CD4-positive, alpha-beta T cell (primary cell): ENCODE measurements at regions not wholly inside any gene's neighbourhood (a gene's known extent, or its start where the extent isn't known, plus 50 kb on each side); places are given as distances from the start of the nearest gene placed in this dataset.
A peak's percentile ranks its signal among the peaks of the same experiment; 100 is the strongest.
"Not testable (repeated sequence)": the region's sequence is repeated elsewhere in the genome, so short reads cannot be mapped to it uniquely, and the experiment has no call there.

Experiments
- ATAC-seq: fragments of 200-7000 bp; cut with Tn5 transposase; one replicate; pipeline ENCODE4 v1.10.0; 2022; ENCODE audit warnings: mild to moderate bottlenecking; ENCODE audit not compliant: poor library complexity
- CTCF ChIA-PET: fragments of 350-600 bp; sonication (Branson Sonifier 250); formaldehyde crosslinking; loops from one replicate; lab custom pipeline; 2021; ENCODE audit warnings: antibody characterized with exemption, inconsistent platforms; lab: Charles Lee
- POLR2A ChIA-PET: fragments of 350-600 bp; sonication (Branson Sonifier 250); formaldehyde crosslinking; loops from one replicate; lab custom pipeline; 2021; ENCODE audit warnings: antibody characterized with exemption, inconsistent platforms; lab: Charles Lee
- DNase-seq, 14 experiments: peaks; one replicate each; pipeline ENCODE4 v3.0.0-alpha.2; 2013 to 2020; ENCODE audit warnings: mixed read lengths in 2 of 14
- H3K27ac ChIP-seq, 2 donors: one replicate each; pipeline versions ENCODE4 v1.5.1 to v1.7.0; 2013; ENCODE audit warnings: low read length in 2 of 2, low read depth in 1 of 2, mild to moderate bottlenecking in 1 of 2
- H3K27me3 ChIP-seq, 2 experiments: 1 replicate in 1 of 2; 2 replicates in 1 of 2; pipeline versions ENCODE4 v1.6.1 to v1.7.0; 2013; ENCODE audit warnings: low read length in 2 of 2, control low read depth in 1 of 2, mild to moderate bottlenecking in 1 of 2, moderate library complexity in 1 of 2; ENCODE audit not compliant: insufficient read depth in 2 of 2, control insufficient read depth in 1 of 2
- H3K36me3 ChIP-seq: one replicate; pipeline ENCODE4 v1.6.1; 2013; ENCODE audit warnings: low read length, control low read depth; ENCODE audit not compliant: insufficient read depth
- H3K4me1 ChIP-seq: one replicate; pipeline ENCODE4 v1.6.1; 2013; ENCODE audit warnings: low read length, control low read depth; ENCODE audit not compliant: insufficient read depth
- H3K4me3 ChIP-seq: one replicate; pipeline ENCODE4 v1.5.1; 2013; ENCODE audit warnings: mild to moderate bottlenecking, low read length, moderate library complexity
- H3K9me3 ChIP-seq, 2 experiments: 1 replicate in 1 of 2; 2 replicates in 1 of 2; pipeline versions ENCODE4 v1.6.1 to v1.7.0; 2013; ENCODE audit warnings: low read length in 2 of 2, mild to moderate bottlenecking in 2 of 2, control low read depth in 1 of 2, moderate library complexity in 1 of 2; ENCODE audit not compliant: control insufficient read depth in 1 of 2, insufficient read depth in 1 of 2
- H3K27ac Mint-ChIP-seq: one replicate; pipeline ENCODE4 v1.8.0; 2020; ENCODE audit warnings: mixed read lengths
- H3K27me3 Mint-ChIP-seq: one replicate; pipeline ENCODE4 v1.8.0; 2021; ENCODE audit warnings: mixed read lengths
- H3K36me3 Mint-ChIP-seq: one replicate; pipeline ENCODE4 v1.8.0; 2021; ENCODE audit warnings: low read depth, mixed read lengths
- H3K4me1 Mint-ChIP-seq: one replicate; pipeline ENCODE4 v1.8.0; 2021; ENCODE audit warnings: low read depth, mixed read lengths
- H3K4me3 Mint-ChIP-seq: one replicate; pipeline ENCODE4 v1.8.0; 2020; ENCODE audit warnings: mild to moderate bottlenecking, mixed read lengths
- H3K9me3 Mint-ChIP-seq: one replicate; pipeline ENCODE4 v1.8.0; 2020; ENCODE audit warnings: mixed read lengths
- intact Hi-C, 2 experiments: fragments of 100-400 bp; cut with DNase I in 1 of 2; cut with micrococcal nuclease in 1 of 2; formaldehyde crosslinking; loops; one replicate each; pipeline versions ENCODE4 v1.15.1 to v1.9.0; 2023 to 2025; cut with DNase I, micrococcal nuclease
- TF ChIP-seq, protein P1 (sequence below): fragments of 200-600 bp; IDR thresholded peaks from one replicate; pipeline ENCODE4 v1.8.0; 2022; ENCODE audit warnings: antibody characterized with exemption, mild to moderate bottlenecking

- CTCF ChIA-PET = no interaction called here
- no peak for ATAC-seq
- no peak overlapping the region for H3K4me3 Mint-ChIP-seq
Measured at GRCh38 chrX:8043121-8043520, 115.9 kb upstream of the PNPLA4 start.

GRCh38 chrX:8042304-8042703 lies 115.1 kb upstream of the PNPLA4 start:
- intact Hi-C loops = no loop called here
- ChIA-PET CTCF (no interaction called here), POLR2A (no interaction called here)
- Mint-ChIP-seq H3K36me3 (no peaks in the 10 kb centered on the region), H3K4me3 (no peak overlapping the region), H3K27me3 (no peaks in the 10 kb centered on the region), H3K9me3 (no peaks in the 10 kb centered on the region), H3K27ac (no peak overlapping the region), H3K4me1 (peaks cover 13% of the 10 kb centered on the region)
- no peaks in the 10 kb centered on the region for H3K27me3 ChIP-seq
- DNase-seq (no peak), ATAC-seq (no peak)
- H3K4me3 ChIP-seq = no peak overlapping the region
- H3K9me3 ChIP-seq = no peaks in the 10 kb centered on the region
- TF ChIP-seq, protein P1, sequence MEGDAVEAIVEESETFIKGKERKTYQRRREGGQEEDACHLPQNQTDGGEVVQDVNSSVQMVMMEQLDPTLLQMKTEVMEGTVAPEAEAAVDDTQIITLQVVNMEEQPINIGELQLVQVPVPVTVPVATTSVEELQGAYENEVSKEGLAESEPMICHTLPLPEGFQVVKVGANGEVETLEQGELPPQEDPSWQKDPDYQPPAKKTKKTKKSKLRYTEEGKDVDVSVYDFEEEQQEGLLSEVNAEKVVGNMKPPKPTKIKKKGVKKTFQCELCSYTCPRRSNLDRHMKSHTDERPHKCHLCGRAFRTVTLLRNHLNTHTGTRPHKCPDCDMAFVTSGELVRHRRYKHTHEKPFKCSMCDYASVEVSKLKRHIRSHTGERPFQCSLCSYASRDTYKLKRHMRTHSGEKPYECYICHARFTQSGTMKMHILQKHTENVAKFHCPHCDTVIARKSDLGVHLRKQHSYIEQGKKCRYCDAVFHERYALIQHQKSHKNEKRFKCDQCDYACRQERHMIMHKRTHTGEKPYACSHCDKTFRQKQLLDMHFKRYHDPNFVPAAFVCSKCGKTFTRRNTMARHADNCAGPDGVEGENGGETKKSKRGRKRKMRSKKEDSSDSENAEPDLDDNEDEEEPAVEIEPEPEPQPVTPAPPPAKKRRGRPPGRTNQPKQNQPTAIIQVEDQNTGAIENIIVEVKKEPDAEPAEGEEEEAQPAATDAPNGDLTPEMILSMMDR = no peak
- no peak overlapping the region for H3K27ac ChIP-seq
- H3K4me1 ChIP-seq = peaks cover 4% of the 10 kb centered on the region
- H3K36me3 ChIP-seq = no peaks in the 10 kb centered on the region

More at GRCh38 chrX:8043121-8043520, 115.9 kb upstream of the PNPLA4 start:
- no peak overlapping the region for H3K27ac ChIP-seq
- H3K27me3 ChIP-seq = no peaks in the 10 kb centered on the region
- DNase-seq = no peak
- TF ChIP-seq, protein P1 = no peak
- H3K4me1 ChIP-seq = peaks cover 2% of the 10 kb centered on the region
- H3K9me3 ChIP-seq = no peaks in the 10 kb centered on the region
- H3K9me3 Mint-ChIP-seq = no peaks in the 10 kb centered on the region
- no peak overlapping the region for H3K4me3 ChIP-seq
- H3K27me3 Mint-ChIP-seq = no peaks in the 10 kb centered on the region
- intact Hi-C loops = no loop called here
- no peaks in the 10 kb centered on the region for H3K36me3 Mint-ChIP-seq
- H3K4me1 Mint-ChIP-seq = peaks cover 7% of the 10 kb centered on the region
- POLR2A ChIA-PET = no interaction called here
- H3K27ac Mint-ChIP-seq = no peak overlapping the region
- no peaks in the 10 kb centered on the region for H3K36me3 ChIP-seq

- DNase-seq, H3K4me1 ChIP-seq, H3K36me3 Mint-ChIP-seq, intact Hi-C loops, H3K36me3 ChIP-seq, H3K27me3 ChIP-seq, POLR2A ChIA-PET, CTCF ChIA-PET, H3K4me3 Mint-ChIP-seq, H3K9me3 Mint-ChIP-seq, ATAC-seq, H3K27ac Mint-ChIP-seq, H3K27ac ChIP-seq, H3K27me3 Mint-ChIP-seq, H3K9me3 ChIP-seq, H3K4me3 ChIP-seq: not testable (repeated sequence)
- peaks cover 18% of the 10 kb centered on the region for H3K4me1 Mint-ChIP-seq
Measured at GRCh38 chrX:8039711-8040110, 112.5 kb upstream of the PNPLA4 start.

GRCh38 chrX:8037593-8038348 lies 110.6 kb upstream of the PNPLA4 start:
- TF ChIP-seq, protein P1 = no peak
- no peak overlapping the region for H3K27ac Mint-ChIP-seq
- POLR2A ChIA-PET = no interaction called here
- H3K27ac ChIP-seq = no peak overlapping the region
- H3K4me3 Mint-ChIP-seq = peak overlapping the region; percentile 57
- H3K36me3 ChIP-seq = no peaks in the 10 kb centered on the region
- no peaks in the 10 kb centered on the region for H3K9me3 ChIP-seq
- H3K36me3 Mint-ChIP-seq = no peaks in the 10 kb centered on the region
- H3K27me3 ChIP-seq = no peaks in the 10 kb centered on the region
- ATAC-seq (no peak), DNase-seq (peak in 2 of 14 experiments; percentile 0 to 25)
- H3K4me1 ChIP-seq = peaks cover 4% of the 10 kb centered on the region
- H3K4me1 Mint-ChIP-seq = peaks cover 18% of the 10 kb centered on the region
- peak overlapping the region; percentile 36 for H3K4me3 ChIP-seq
- H3K9me3 Mint-ChIP-seq = no peaks in the 10 kb centered on the region
- H3K27me3 Mint-ChIP-seq = no peaks in the 10 kb centered on the region
- intact Hi-C loops = no loop called here
- CTCF ChIA-PET = no interaction called here
